ENCODE measurements at regions not wholly inside any gene's neighbourhood (a gene's known extent, or its start where the extent isn't known, plus 50 kb on each side); places are given as distances from the start of the nearest gene placed in this dataset.

DNA sequence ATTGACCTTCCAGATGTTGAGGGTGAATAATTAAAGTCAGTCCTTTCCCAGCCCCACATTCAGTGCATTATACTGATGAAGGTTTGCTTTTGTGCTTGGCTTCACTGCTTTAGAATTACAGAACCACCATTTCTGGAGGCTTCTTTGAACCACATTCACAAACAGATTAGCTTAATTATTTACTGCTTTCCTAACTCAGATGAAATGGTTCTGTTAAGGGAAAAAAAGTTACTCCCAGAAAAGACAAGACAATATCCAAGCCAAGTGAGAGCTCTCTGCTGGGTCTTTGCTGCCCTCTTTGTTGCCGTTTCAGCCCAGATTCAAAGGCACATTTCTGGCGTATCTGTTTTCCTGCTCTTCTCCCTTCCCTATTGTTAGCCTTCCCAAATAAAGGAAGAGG lies 188.9 kb downstream of the AHR start:
- intact Hi-C loops (cut with DNase I; ENCODE audit: low total_unique reads): no loop called here
- TF ChIP-seq, protein P1, sequence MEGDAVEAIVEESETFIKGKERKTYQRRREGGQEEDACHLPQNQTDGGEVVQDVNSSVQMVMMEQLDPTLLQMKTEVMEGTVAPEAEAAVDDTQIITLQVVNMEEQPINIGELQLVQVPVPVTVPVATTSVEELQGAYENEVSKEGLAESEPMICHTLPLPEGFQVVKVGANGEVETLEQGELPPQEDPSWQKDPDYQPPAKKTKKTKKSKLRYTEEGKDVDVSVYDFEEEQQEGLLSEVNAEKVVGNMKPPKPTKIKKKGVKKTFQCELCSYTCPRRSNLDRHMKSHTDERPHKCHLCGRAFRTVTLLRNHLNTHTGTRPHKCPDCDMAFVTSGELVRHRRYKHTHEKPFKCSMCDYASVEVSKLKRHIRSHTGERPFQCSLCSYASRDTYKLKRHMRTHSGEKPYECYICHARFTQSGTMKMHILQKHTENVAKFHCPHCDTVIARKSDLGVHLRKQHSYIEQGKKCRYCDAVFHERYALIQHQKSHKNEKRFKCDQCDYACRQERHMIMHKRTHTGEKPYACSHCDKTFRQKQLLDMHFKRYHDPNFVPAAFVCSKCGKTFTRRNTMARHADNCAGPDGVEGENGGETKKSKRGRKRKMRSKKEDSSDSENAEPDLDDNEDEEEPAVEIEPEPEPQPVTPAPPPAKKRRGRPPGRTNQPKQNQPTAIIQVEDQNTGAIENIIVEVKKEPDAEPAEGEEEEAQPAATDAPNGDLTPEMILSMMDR (IDR thresholded peaks at IDR 0.05): no peak
- no peak for TF ChIP-seq POLR2A (IDR thresholded peaks at IDR 0.05)
- WGBS, 2 donors: 81 to 82% methylated on average over 2 of the region's 2 CpGs
- no peak overlapping the region for H3K4me3 ChIP-seq (ENCODE audit: low read depth, poor library complexity, severe bottlenecking)
- DNase-seq (ENCODE audit: low spot score in 2 of 2): no peak

DNA sequence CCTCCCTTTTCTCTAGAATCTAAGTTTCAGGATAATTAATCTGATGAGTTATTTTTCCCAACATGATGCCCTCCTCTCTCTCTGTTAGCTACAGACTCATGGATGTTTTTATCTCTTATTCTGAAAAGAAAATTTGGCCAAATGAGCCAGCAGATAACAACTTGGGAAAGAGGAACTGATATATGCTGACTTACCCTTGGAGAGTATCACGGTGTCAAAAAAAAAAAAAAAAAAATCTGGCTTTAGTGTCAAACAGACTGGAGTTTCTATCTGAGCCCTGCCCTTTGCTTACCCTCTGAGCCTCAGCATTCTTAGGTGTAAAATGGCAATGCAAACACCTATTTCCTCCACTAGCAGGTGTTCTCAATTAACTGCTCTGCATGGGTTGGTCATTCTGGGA lies 190.4 kb downstream of the AHR start:
- intact Hi-C loops (cut with DNase I; ENCODE audit: low total_unique reads): no loop called here

DNA sequence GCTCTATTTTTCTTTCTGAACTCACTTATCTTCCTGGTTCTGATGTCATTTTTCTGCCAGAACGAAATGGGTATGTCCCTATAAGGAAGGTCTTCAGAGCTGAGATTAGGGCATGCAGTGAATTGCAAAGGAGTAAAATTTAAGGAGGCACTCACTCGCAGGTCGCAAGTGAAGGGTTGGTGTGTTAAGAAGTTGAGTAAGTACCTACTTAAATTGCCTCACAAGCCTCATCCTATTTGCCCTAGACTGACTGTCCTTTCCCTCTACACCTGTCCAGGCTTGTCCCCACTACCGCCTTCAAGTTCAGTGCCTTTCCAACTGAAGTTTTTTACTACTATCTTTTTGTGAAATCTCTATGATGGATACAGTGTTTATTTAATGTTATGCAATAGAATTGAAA lies 191.5 kb downstream of the AHR start:
- WGBS, 2 donors: 46 to 53% methylated on average over 4 of the region's 4 CpGs
- DNase-seq (ENCODE audit: low spot score in 2 of 2): peak in 1 of 2 donors; percentile 38
- no peak for TF ChIP-seq POLR2A (IDR thresholded peaks at IDR 0.05)
- H3K4me3 ChIP-seq (ENCODE audit: low read depth, poor library complexity, severe bottlenecking): no peak overlapping the region
- intact Hi-C loops (cut with DNase I; ENCODE audit: low total_unique reads): no loop called here

More for the DNA sequence above, 190.4 kb downstream of the AHR start:
- TF ChIP-seq, protein P1 (IDR thresholded peaks at IDR 0.05): no peak
- TF ChIP-seq POLR2A (IDR thresholded peaks at IDR 0.05): no peak
- WGBS, 2 donors: 34 to 41% methylated on average over 1 of the region's 1 CpG
- DNase-seq (ENCODE audit: low spot score in 2 of 2): no peak
- H3K4me3 ChIP-seq (ENCODE audit: low read depth, poor library complexity, severe bottlenecking): no peak overlapping the region

DNA sequence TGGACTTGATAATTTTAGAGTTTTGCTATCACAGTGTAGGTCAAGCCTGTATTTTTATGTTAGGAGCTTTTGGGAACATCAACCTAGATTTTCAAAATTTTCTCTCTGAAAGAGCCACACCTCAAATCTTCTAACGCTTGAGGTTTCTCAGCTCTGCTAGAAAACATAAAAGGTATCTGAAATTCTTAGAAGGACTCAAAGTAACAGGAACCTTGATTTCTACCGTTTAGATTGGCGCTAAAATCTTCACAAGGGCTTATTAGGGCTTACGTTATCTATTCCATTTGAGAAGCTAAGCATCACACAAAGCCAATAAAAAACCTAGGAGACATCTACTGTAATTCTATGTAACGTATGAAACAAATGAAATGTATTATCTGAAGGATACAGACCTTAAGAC lies 192.4 kb downstream of the AHR start:
- no peak for TF ChIP-seq POLR2A (IDR thresholded peaks at IDR 0.05)
- TF ChIP-seq, protein P1 (IDR thresholded peaks at IDR 0.05): no peak
- H3K4me3 ChIP-seq (ENCODE audit: low read depth, poor library complexity, severe bottlenecking): no peak overlapping the region
- 91 to 92% methylated on average over 5 of the region's 5 CpGs for WGBS, 2 donors

DNA sequence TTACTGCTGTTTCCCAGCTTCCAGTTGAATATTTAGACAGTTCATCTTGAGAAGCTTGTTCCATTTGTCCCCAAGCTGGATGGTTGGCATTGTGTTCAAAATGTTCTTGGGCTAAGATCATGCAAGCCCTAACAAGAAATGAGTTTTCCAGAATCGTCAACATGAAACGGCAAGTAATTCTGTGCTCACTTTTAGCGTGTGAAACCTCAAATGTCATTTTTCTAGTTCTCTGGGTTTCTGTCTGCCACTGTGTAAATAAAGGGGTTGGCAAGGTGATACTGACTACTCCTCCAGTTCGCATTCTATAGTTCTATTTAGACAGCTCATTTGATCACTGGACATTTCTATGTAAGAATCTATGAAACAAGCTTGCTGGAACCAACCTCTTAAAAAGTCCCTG lies 194.0 kb downstream of the AHR start:
- TF ChIP-seq, protein P1 (IDR thresholded peaks at IDR 0.05): no peak
- TF ChIP-seq POLR2A (IDR thresholded peaks at IDR 0.05): no peak
- H3K4me3 ChIP-seq (ENCODE audit: low read depth, poor library complexity, severe bottlenecking): no peak overlapping the region
- DNase-seq (ENCODE audit: low spot score in 2 of 2): no peak
- intact Hi-C loops (cut with DNase I; ENCODE audit: low total_unique reads): no loop called here
- 44 to 54% methylated on average over 4 of the region's 4 CpGs for WGBS, 2 donors

More for the DNA sequence above, 192.4 kb downstream of the AHR start:
- no peak for DNase-seq (ENCODE audit: low spot score in 2 of 2)
- intact Hi-C loops (cut with DNase I; ENCODE audit: low total_unique reads): no loop called here

DNA sequence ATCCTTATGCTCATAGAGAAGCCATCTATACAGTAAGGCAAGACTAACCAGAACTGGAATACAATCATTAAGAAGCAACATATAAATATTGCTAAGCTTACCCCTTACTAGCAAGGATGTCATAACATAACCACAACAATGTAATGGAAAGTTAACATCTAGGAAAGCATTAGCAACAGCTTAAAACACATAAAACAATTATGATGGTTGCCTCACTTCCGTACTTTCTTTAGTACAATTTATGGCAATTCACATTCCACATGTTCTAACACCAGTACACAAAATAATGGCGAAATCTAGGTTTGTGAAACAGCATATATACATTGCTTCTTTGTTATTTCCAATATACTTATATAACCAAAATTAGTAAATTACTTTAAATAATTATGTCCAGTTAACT lies 195.0 kb downstream of the AHR start:
- intact Hi-C loops (cut with DNase I; ENCODE audit: low total_unique reads): no loop called here
- WGBS, 2 donors: 87 to 90% methylated on average over 2 of the region's 2 CpGs
- no peak for DNase-seq (ENCODE audit: low spot score in 2 of 2)
- no peak for TF ChIP-seq POLR2A (IDR thresholded peaks at IDR 0.05)
- TF ChIP-seq, protein P1 (IDR thresholded peaks at IDR 0.05): no peak
- H3K4me3 ChIP-seq (ENCODE audit: low read depth, poor library complexity, severe bottlenecking): no peak overlapping the region
